Upper lobe of right lung (tissue), 1 donor: ENCODE measurements at regions not wholly inside any gene's neighbourhood (a gene's known extent, or its start where the extent isn't known, plus 50 kb on each side); places are given as distances from the start of the nearest gene placed in this dataset.

Experiments used
- ATAC-seq: fragments of 200-7000 bp; cut with Tn5 transposase; one replicate; pipeline ENCODE4 v1.9.1; 2020; ENCODE audit warnings: mild to moderate bottlenecking, moderate library complexity
- DNase-seq: peaks from one replicate; pipeline ENCODE4 v3.0.0-alpha.2; 2020
- H3K27ac ChIP-seq: fragments of 200-600 bp; one replicate; pipeline ENCODE4 v1.8.0; 2022
- H3K27me3 ChIP-seq: fragments of 200-600 bp; one replicate; pipeline ENCODE4 v1.8.0; 2022; ENCODE audit warnings: mild to moderate bottlenecking
- H3K36me3 ChIP-seq: fragments of 200-600 bp; one replicate; pipeline ENCODE4 v1.8.0; 2022
- H3K4me1 ChIP-seq: fragments of 200-600 bp; one replicate; pipeline ENCODE4 v1.8.0; 2022
- H3K4me3 ChIP-seq: fragments of 200-600 bp; one replicate; pipeline ENCODE4 v1.8.0; 2022; ENCODE audit warnings: mild to moderate bottlenecking
- H3K9me3 ChIP-seq: fragments of 200-600 bp; one replicate; pipeline ENCODE4 v1.8.0; 2022
- intact Hi-C: fragments of 100-400 bp; cut with DNase I; formaldehyde crosslinking; loops from one replicate; pipeline ENCODE4 v1.11.0; 2022
- TF ChIP-seq, protein P1 (sequence below): fragments of 200-600 bp; IDR thresholded peaks from one replicate; pipeline ENCODE4 v1.8.0; 2022; ENCODE audit warnings: antibody characterized with exemption
- donor health status: DM: no; HTN: yes; CAD: no; lungs with severe emphysema.

DNA sequence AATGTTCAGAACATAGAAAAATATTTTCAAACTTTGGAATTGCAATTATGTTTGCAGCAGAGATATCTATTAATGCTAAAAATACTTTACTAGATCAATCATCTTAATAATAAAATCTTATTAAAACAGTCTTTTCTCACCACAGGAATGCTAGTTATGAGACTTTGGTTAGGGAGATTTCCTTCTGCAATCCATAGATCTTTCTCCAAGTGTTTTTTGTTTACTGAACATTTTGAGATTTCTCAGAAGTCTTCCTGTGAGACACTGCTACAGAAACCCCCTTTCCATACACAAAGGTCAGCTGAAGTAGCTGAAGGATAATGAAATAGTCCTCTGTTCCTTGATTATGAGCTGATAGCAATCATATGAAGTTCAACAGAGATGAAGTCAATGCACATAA is 59.4 kb upstream of the RAPH1 start:
- ATAC-seq (no peak), DNase-seq (no peak)
- Histone ChIP-seq H3K27ac (no peak overlapping the region), H3K4me3 (no peak overlapping the region), H3K9me3 (no peaks in the 10 kb centered on the region), H3K4me1 (no peaks in the 10 kb centered on the region), H3K27me3 (no peaks in the 10 kb centered on the region), H3K36me3 (no peaks in the 10 kb centered on the region)
- intact Hi-C loops = no loop called here
- TF ChIP-seq, protein P1, sequence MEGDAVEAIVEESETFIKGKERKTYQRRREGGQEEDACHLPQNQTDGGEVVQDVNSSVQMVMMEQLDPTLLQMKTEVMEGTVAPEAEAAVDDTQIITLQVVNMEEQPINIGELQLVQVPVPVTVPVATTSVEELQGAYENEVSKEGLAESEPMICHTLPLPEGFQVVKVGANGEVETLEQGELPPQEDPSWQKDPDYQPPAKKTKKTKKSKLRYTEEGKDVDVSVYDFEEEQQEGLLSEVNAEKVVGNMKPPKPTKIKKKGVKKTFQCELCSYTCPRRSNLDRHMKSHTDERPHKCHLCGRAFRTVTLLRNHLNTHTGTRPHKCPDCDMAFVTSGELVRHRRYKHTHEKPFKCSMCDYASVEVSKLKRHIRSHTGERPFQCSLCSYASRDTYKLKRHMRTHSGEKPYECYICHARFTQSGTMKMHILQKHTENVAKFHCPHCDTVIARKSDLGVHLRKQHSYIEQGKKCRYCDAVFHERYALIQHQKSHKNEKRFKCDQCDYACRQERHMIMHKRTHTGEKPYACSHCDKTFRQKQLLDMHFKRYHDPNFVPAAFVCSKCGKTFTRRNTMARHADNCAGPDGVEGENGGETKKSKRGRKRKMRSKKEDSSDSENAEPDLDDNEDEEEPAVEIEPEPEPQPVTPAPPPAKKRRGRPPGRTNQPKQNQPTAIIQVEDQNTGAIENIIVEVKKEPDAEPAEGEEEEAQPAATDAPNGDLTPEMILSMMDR = no peak

- TF ChIP-seq, protein P1 = no peak
- H3K9me3 ChIP-seq = no peaks in the 10 kb centered on the region
- intact Hi-C loops = no loop called here
Measured at GRCh38 chr2:203596183-203596582, 61.1 kb upstream of the RAPH1 start.

GRCh38 chr2:203599509-203599908 is 64.4 kb upstream of the RAPH1 start:
- H3K9me3 ChIP-seq = no peaks in the 10 kb centered on the region
- TF ChIP-seq, protein P1 = no peak
- no peak overlapping the region for H3K4me3 ChIP-seq
- DNase-seq (no peak), ATAC-seq (no peak)
- H3K36me3 ChIP-seq = no peaks in the 10 kb centered on the region
- no peaks in the 10 kb centered on the region for H3K27me3 ChIP-seq
- H3K27ac ChIP-seq = no peak overlapping the region
- peaks cover 5% of the 10 kb centered on the region for H3K4me1 ChIP-seq
- intact Hi-C loops = no loop called here

More at GRCh38 chr2:203596183-203596582, 61.1 kb upstream of the RAPH1 start:
- DNase-seq = no peak
- no peak overlapping the region for H3K4me3 ChIP-seq
- H3K27ac ChIP-seq = no peak overlapping the region
- no peaks in the 10 kb centered on the region for H3K36me3 ChIP-seq
- no peaks in the 10 kb centered on the region for H3K4me1 ChIP-seq
- ATAC-seq = no peak
- no peaks in the 10 kb centered on the region for H3K27me3 ChIP-seq

DNA sequence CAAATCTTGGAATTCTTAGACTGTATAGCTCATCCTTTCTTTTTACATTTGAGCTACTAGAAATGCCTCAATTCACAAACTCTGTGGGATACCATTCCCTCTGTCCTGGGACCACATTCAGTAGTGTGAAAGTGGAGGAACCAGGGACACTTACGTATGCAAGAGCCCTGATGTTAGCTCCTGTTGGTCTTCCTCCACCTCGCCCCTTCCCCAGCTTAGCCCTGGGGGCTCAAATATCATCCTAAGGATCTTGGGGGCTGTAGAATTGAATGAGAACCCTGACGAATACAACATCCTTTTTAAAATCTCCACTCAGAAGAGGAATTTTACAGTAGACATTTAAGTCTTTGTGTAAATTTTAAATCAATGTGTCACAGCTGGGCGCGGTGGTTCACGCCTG is 65.2 kb upstream of the RAPH1 start:
- Histone ChIP-seq H3K9me3 (no peaks in the 10 kb centered on the region), H3K27ac (no peak overlapping the region), H3K36me3 (no peaks in the 10 kb centered on the region), H3K4me1 (peaks cover 7% of the 10 kb centered on the region), H3K4me3 (no peak overlapping the region), H3K27me3 (no peaks in the 10 kb centered on the region)
- intact Hi-C loops = no loop called here
- TF ChIP-seq, protein P1 = no peak
- DNase-seq (no peak), ATAC-seq (no peak)

- Histone ChIP-seq H3K36me3 (no peaks in the 10 kb centered on the region), H3K27ac (no peak overlapping the region), H3K27me3 (no peaks in the 10 kb centered on the region), H3K9me3 (no peaks in the 10 kb centered on the region), H3K4me1 (peaks cover 10% of the 10 kb centered on the region), H3K4me3 (no peak overlapping the region)
- intact Hi-C loops = no loop called here
- DNase-seq (no peak), ATAC-seq (no peak)
- TF ChIP-seq, protein P1 = no peak
Measured at GRCh38 chr2:203603456-203604389, 68.6 kb upstream of the RAPH1 start.
